Activated CD4-positive, alpha-beta memory T cell treated with anti-CD3 and anti-CD28 coated beads, Interleukin-2, amount 10 ng/mL, durations not matched to agents 7 days and 5 days (primary cell): ENCODE measurements at regions not wholly inside any gene's neighbourhood (a gene's known extent, or its start where the extent isn't known, plus 50 kb on each side); places are given as distances from the start of the nearest gene placed in this dataset.

Experiments used
- CTCF ChIA-PET: fragments of 350-600 bp; sonication (Branson Sonifier 250); formaldehyde crosslinking; loops from one replicate; lab custom pipeline; 2021; ENCODE audit warnings: antibody characterized with exemption, inconsistent platforms; lab: Charles Lee
- POLR2A ChIA-PET: fragments of 350-600 bp; sonication (Branson Sonifier 250); formaldehyde crosslinking; loops from one replicate; lab custom pipeline; 2021; ENCODE audit warnings: antibody characterized with exemption; lab: Charles Lee
- DNase-seq: peaks from one replicate; pipeline ENCODE4 v3.0.0-alpha.2; 2020
- H3K27ac Mint-ChIP-seq: one replicate; pipeline ENCODE4 v1.8.0; 2021; ENCODE audit warnings: mild to moderate bottlenecking, mixed read lengths
- H3K27me3 Mint-ChIP-seq: one replicate; pipeline ENCODE4 v1.8.0; 2021; ENCODE audit warnings: mixed read lengths
- H3K36me3 Mint-ChIP-seq: one replicate; pipeline ENCODE4 v1.8.0; 2021; ENCODE audit warnings: low read depth, mixed read lengths
- H3K4me1 Mint-ChIP-seq: one replicate; pipeline ENCODE4 v1.8.0; 2021; ENCODE audit warnings: mixed read lengths
- H3K4me3 Mint-ChIP-seq: one replicate; pipeline ENCODE4 v1.8.0; 2021; ENCODE audit warnings: mild to moderate bottlenecking, mixed read lengths
- H3K9me3 Mint-ChIP-seq: one replicate; pipeline ENCODE4 v1.8.0; 2021; ENCODE audit warnings: mixed read lengths

- POLR2A ChIA-PET = no interaction called here
- Mint-ChIP-seq H3K4me3 (no peak overlapping the region), H3K27me3 (peaks cover 6% of the 10 kb centered on the region), H3K9me3 (no peaks in the 10 kb centered on the region), H3K27ac (no peak overlapping the region), H3K36me3 (no peaks in the 10 kb centered on the region), H3K4me1 (no peaks in the 10 kb centered on the region)
- DNase-seq = no peak
- CTCF ChIA-PET = no interaction called here
Observed at GRCh38 chr17:79337053-79337452, 262.4 kb downstream of the ENGASE start.

GRCh38 chr17:79335456-79335855 lies 260.8 kb downstream of the ENGASE start:
- POLR2A ChIA-PET = no interaction called here
- H3K4me3 Mint-ChIP-seq = no peak overlapping the region
- CTCF ChIA-PET = no interaction called here
- H3K27ac Mint-ChIP-seq = no peak overlapping the region
- no peaks in the 10 kb centered on the region for H3K4me1 Mint-ChIP-seq
- peaks cover 6% of the 10 kb centered on the region for H3K27me3 Mint-ChIP-seq
- no peak for DNase-seq
- no peaks in the 10 kb centered on the region for H3K36me3 Mint-ChIP-seq
- H3K9me3 Mint-ChIP-seq = no peaks in the 10 kb centered on the region

- Mint-ChIP-seq H3K9me3 (no peaks in the 10 kb centered on the region), H3K4me3 (no peak overlapping the region), H3K27ac (no peak overlapping the region), H3K4me1 (no peaks in the 10 kb centered on the region), H3K36me3 (no peaks in the 10 kb centered on the region), H3K27me3 (peaks cover 6% of the 10 kb centered on the region)
- ChIA-PET CTCF (no interaction called here), POLR2A (no interaction called here)
- DNase-seq = no peak
Observed at GRCh38 chr17:79332011-79332554, 257.5 kb downstream of the ENGASE start.

- Mint-ChIP-seq H3K27ac (no peak overlapping the region), H3K36me3 (no peaks in the 10 kb centered on the region), H3K27me3 (peaks cover 6% of the 10 kb centered on the region), H3K4me3 (no peak overlapping the region), H3K9me3 (no peaks in the 10 kb centered on the region), H3K4me1 (no peaks in the 10 kb centered on the region)
- ChIA-PET POLR2A (no interaction called here), CTCF (no interaction called here)
- no peak for DNase-seq
Observed at GRCh38 chr17:79331492-79331891, 256.9 kb downstream of the ENGASE start.

- H3K27ac Mint-ChIP-seq = no peak overlapping the region
- H3K4me1 Mint-ChIP-seq = no peaks in the 10 kb centered on the region
- POLR2A ChIA-PET = no interaction called here
- H3K36me3 Mint-ChIP-seq = no peaks in the 10 kb centered on the region
- DNase-seq = no peak
- peaks cover 6% of the 10 kb centered on the region for H3K27me3 Mint-ChIP-seq
- CTCF ChIA-PET = no interaction called here
- H3K9me3 Mint-ChIP-seq = no peaks in the 10 kb centered on the region
- no peak overlapping the region for H3K4me3 Mint-ChIP-seq
Observed at GRCh38 chr17:79330696-79331095, 256.1 kb downstream of the ENGASE start.

GRCh38 chr17:79330229-79330628 lies 255.6 kb downstream of the ENGASE start:
- Mint-ChIP-seq H3K27ac (no peak overlapping the region), H3K4me1 (no peaks in the 10 kb centered on the region), H3K9me3 (no peaks in the 10 kb centered on the region), H3K27me3 (peaks cover 6% of the 10 kb centered on the region), H3K4me3 (no peak overlapping the region), H3K36me3 (no peaks in the 10 kb centered on the region)
- DNase-seq = no peak
- ChIA-PET POLR2A (no interaction called here), CTCF (no interaction called here)

GRCh38 chr17:79326814-79327213 lies 252.2 kb downstream of the ENGASE start:
- Mint-ChIP-seq H3K4me3 (no peak overlapping the region), H3K36me3 (no peaks in the 10 kb centered on the region), H3K27me3 (no peaks in the 10 kb centered on the region), H3K9me3 (no peaks in the 10 kb centered on the region), H3K27ac (no peak overlapping the region), H3K4me1 (no peaks in the 10 kb centered on the region)
- POLR2A ChIA-PET = no interaction called here
- CTCF ChIA-PET = no interaction called here
- no peak for DNase-seq

- ChIA-PET CTCF (no interaction called here), POLR2A (interaction anchor here (0.6 kb wide), 1 partner anchor 188 kb away, joined by 3 read pairs; no protein-coding TSS in a partner anchor)
- Mint-ChIP-seq H3K27ac (no peak overlapping the region), H3K4me1 (no peaks in the 10 kb centered on the region), H3K9me3 (no peaks in the 10 kb centered on the region), H3K4me3 (no peak overlapping the region), H3K36me3 (no peaks in the 10 kb centered on the region), H3K27me3 (peaks cover 3% of the 10 kb centered on the region)
- no peak for DNase-seq
Observed at GRCh38 chr17:79325709-79326430, 251.2 kb downstream of the ENGASE start.

- H3K4me1 Mint-ChIP-seq = no peaks in the 10 kb centered on the region
- no peak for DNase-seq
- ChIA-PET POLR2A (no interaction called here), CTCF (no interaction called here)
- H3K36me3 Mint-ChIP-seq = no peaks in the 10 kb centered on the region
- no peaks in the 10 kb centered on the region for H3K9me3 Mint-ChIP-seq
- no peak overlapping the region for H3K4me3 Mint-ChIP-seq
- H3K27ac Mint-ChIP-seq = no peak overlapping the region
- peaks cover 3% of the 10 kb centered on the region for H3K27me3 Mint-ChIP-seq
Observed at GRCh38 chr17:79324194-79324593, 249.6 kb downstream of the ENGASE start.

GRCh38 chr17:79323566-79323965 lies 248.9 kb downstream of the ENGASE start:
- CTCF ChIA-PET = no interaction called here
- POLR2A ChIA-PET = no interaction called here
- Mint-ChIP-seq H3K36me3 (no peaks in the 10 kb centered on the region), H3K9me3 (no peaks in the 10 kb centered on the region), H3K4me3 (no peak overlapping the region), H3K4me1 (no peaks in the 10 kb centered on the region), H3K27me3 (peaks cover 3% of the 10 kb centered on the region), H3K27ac (no peak overlapping the region)
- no peak for DNase-seq

GRCh38 chr17:79322211-79323123 lies 247.8 kb downstream of the ENGASE start:
- POLR2A ChIA-PET = no interaction called here
- CTCF ChIA-PET = interaction anchor here (0.8 to 1.2 kb wide), 2 partner anchors 69 to 71 kb away, joined by 3 read pairs; no protein-coding TSS in a partner anchor
- no peaks in the 10 kb centered on the region for H3K4me1 Mint-ChIP-seq
- no peak for DNase-seq
- no peaks in the 10 kb centered on the region for H3K9me3 Mint-ChIP-seq
- no peaks in the 10 kb centered on the region for H3K36me3 Mint-ChIP-seq
- H3K4me3 Mint-ChIP-seq = no peak overlapping the region
- H3K27me3 Mint-ChIP-seq = peaks cover 3% of the 10 kb centered on the region
- no peak overlapping the region for H3K27ac Mint-ChIP-seq

GRCh38 chr17:79320331-79320730 lies 245.7 kb downstream of the ENGASE start:
- Mint-ChIP-seq H3K27ac (no peak overlapping the region), H3K4me3 (no peak overlapping the region), H3K4me1 (no peaks in the 10 kb centered on the region), H3K36me3 (no peaks in the 10 kb centered on the region), H3K9me3 (no peaks in the 10 kb centered on the region), H3K27me3 (peaks cover 13% of the 10 kb centered on the region)
- no peak for DNase-seq
- CTCF ChIA-PET = no interaction called here
- POLR2A ChIA-PET = no interaction called here

GRCh38 chr17:79317916-79318315 lies 243.3 kb downstream of the ENGASE start:
- CTCF ChIA-PET = no interaction called here
- H3K4me1 Mint-ChIP-seq = no peaks in the 10 kb centered on the region
- H3K27me3 Mint-ChIP-seq = peaks cover 23% of the 10 kb centered on the region

More at GRCh38 chr17:79317916-79318315, 243.3 kb downstream of the ENGASE start:
- no peak overlapping the region for H3K27ac Mint-ChIP-seq
- no peak overlapping the region for H3K4me3 Mint-ChIP-seq
- POLR2A ChIA-PET = no interaction called here
- no peaks in the 10 kb centered on the region for H3K36me3 Mint-ChIP-seq
- H3K9me3 Mint-ChIP-seq = no peaks in the 10 kb centered on the region
- no peak for DNase-seq
